NB4 (cell line): ENCODE measurements at regions not wholly inside any gene's neighbourhood (a gene's known extent, or its start where the extent isn't known, plus 50 kb on each side); places are given as distances from the start of the nearest gene placed in this dataset.
"Not testable (repeated sequence)": the region's sequence is repeated elsewhere in the genome, so short reads cannot be mapped to it uniquely, and the experiment has no call there.

Experiments
- DNase-seq: peaks from one replicate; pipeline ENCODE4 v3.0.0; 2010; ENCODE audit warnings: low read depth
- H3K4me3 ChIP-seq: one replicate; pipeline ENCODE4 v1.5.1; 2011; ENCODE audit warnings: mild to moderate bottlenecking, low read depth, low read length, moderate library complexity
- MYC ChIP-seq: IDR thresholded peaks from 2 replicates; pipeline ENCODE4 v1.6.1; 2011; ENCODE audit warnings: low read depth, low read length
- POLR2A ChIP-seq: IDR thresholded peaks from 2 replicates; pipeline ENCODE4 v1.6.1; 2011; ENCODE audit warnings: mild to moderate bottlenecking; ENCODE audit not compliant: insufficient read length; ENCODE audit errors: extremely low read depth
- TF ChIP-seq, protein P1 (sequence below): IDR thresholded peaks from 2 replicates; pipeline ENCODE4 v1.6.1; 2011; ENCODE audit warnings: low read depth, low read length
- TF ChIP-seq, protein P2 (sequence below): IDR thresholded peaks from one replicate; pipeline ENCODE4 v1.5.1; 2012; ENCODE audit warnings: low read depth, low read length

DNA sequence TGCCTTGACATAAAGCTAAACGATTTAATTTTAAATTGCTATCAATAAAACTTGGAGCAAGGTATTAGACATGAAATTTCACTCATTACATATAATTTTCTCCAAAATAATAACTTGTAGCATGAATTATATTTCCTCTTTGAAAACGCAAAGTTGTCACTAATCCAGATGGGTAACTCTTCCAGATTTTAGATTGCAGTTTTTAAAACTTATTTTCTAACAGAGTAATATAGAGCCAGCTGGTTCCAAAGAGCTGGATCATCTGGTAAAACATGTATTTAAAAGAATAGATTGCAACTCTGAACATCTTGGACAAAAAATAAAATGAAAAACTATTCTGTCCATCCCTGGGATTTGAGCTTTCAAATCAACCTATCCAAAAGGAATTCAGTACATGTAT is 238.2 kb upstream of the INTU start:
- H3K4me3 ChIP-seq, result no peak overlapping the region
- no peak for DNase-seq
- TF ChIP-seq, protein P1, sequence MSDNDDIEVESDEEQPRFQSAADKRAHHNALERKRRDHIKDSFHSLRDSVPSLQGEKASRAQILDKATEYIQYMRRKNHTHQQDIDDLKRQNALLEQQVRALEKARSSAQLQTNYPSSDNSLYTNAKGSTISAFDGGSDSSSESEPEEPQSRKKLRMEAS, result no peak
- TF ChIP-seq MYC (no peak), POLR2A (no peak)
- TF ChIP-seq, protein P2, sequence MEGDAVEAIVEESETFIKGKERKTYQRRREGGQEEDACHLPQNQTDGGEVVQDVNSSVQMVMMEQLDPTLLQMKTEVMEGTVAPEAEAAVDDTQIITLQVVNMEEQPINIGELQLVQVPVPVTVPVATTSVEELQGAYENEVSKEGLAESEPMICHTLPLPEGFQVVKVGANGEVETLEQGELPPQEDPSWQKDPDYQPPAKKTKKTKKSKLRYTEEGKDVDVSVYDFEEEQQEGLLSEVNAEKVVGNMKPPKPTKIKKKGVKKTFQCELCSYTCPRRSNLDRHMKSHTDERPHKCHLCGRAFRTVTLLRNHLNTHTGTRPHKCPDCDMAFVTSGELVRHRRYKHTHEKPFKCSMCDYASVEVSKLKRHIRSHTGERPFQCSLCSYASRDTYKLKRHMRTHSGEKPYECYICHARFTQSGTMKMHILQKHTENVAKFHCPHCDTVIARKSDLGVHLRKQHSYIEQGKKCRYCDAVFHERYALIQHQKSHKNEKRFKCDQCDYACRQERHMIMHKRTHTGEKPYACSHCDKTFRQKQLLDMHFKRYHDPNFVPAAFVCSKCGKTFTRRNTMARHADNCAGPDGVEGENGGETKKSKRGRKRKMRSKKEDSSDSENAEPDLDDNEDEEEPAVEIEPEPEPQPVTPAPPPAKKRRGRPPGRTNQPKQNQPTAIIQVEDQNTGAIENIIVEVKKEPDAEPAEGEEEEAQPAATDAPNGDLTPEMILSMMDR, result no peak

DNA sequence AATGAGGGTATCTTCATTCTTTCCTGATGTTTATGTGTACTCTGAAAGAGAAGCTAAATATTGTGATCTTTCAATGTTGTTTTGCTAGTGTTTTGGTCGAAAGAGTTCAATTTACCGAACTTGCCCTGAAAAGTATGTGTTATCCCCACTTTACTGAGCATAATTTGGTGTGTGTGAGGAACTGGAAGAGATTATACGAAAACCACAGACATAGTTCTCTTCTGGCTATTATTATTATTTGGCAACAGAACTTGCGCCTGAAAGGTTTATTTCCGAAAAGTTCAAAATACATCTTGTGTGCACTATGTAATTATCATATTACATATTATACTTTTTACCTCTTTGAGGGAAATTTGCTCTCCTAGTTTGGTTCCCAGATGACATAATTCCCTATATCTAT is 232.5 kb upstream of the INTU start:
- DNase-seq, result no peak
- H3K4me3 ChIP-seq, result no peak overlapping the region
- TF ChIP-seq, protein P2, result no peak
- TF ChIP-seq, protein P1, result no peak
- no peak for TF ChIP-seq POLR2A
- TF ChIP-seq MYC, result no peak

DNA sequence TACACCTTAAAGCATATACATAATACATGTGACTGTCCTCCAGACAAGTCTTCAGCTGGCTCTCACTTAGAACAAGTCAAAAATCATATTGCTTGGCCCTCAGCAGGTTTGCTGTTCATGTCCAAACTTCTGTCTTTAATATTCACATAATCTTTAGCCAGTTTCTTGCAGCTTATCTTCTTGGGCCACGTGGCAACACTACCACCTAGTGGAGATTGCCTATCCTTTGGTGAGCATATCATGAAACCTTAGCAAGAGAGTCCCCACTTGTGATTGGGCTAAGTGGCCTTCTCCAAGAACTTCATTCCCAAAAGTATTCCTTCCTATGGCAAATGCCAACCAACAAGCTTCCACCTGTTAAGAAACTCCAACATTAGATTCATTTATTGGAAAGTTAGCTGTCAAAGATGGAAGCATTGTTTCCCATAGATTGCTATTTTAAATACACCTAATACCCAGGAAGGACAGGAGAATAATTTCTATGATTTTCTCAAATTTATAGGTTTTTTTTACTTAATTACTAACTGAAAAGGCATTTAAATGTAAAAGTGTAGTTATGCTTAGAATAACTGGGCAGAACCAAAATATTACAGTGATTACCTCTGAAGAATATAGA is 231.9 kb upstream of the INTU start:
- H3K4me3 ChIP-seq, result no peak overlapping the region
- peak; percentile 71 for DNase-seq
- no peak for TF ChIP-seq POLR2A
- TF ChIP-seq, protein P2, result peak; percentile 80
- TF ChIP-seq, protein P1, result peak; percentile 92
- TF ChIP-seq MYC, result 0 out of 2 replicates have a peak, but pooled peaks have one; percentile 21

DNA sequence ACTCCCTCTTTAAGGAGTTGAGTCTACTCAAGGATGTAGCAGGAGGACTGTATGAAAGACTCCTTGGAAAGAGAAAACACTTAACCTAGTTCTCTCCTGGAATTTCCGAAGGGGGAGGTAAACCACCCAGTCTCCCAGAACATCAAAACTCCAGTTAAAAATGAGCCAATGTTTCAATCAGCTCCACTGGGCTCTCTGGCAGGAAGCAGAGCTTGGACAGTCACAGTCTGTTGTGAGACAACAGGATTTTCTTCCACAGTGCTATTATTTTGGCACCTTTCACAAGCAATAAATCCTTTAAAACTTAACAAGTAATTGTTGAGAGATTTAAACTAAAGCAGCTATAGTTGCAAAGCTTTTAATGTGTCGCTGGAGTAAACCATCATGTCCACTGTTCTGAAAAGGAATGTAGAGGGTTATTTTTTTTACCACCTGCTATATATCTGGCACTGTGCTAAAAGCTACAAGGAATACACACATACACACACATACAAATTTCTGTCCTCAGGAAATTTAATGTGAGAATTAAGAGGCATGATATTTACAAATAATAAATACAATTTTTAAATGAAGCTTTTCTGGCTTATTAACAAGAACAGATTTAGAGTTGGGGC is 229.2 kb upstream of the INTU start:
- TF ChIP-seq, protein P1, result no peak
- TF ChIP-seq, protein P2, result no peak
- TF ChIP-seq POLR2A, result no peak
- no peak for TF ChIP-seq MYC
- H3K4me3 ChIP-seq, result no peak overlapping the region
- DNase-seq, result no peak

DNA sequence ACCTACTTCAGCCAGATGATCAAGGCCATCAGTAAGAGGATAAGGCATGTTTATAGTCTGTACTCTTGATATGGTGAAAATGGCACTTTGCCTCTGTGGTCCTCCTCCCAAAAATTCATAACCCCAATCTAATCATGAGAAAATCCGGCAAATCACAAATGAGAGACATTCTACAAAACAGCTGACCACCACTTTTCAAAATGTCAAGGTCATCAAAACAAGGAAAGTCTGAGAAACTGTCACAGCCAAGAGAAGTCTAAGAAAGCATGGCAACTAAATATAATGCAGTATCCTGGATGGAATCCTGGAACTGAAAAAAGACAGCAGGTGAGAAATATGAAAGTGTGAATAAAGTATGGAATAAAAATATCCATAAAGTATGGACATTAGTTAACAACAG is 226.6 kb upstream of the INTU start:
- DNase-seq, result no peak
- TF ChIP-seq POLR2A (no peak), MYC (no peak)
- TF ChIP-seq, protein P1, result no peak
- TF ChIP-seq, protein P2, result no peak

DNA sequence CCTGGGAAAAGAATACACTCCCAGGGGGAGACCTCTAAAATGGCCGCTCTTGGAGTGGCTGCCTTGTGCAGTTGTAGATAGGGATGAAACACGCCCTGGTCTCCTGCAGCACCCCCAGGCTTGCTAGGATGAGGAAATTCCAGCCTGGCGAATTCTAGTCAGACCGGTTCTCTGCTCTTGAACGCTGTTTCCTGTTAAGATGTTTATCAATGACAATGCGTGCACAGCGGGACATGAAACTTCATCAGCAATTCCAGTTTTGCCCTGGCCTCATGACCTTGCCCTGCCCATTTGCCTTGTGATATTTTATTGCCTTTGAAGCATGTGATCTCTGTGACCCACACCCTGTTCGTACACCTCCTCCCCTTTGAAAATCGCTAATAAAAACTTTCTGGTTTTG is 225.2 kb upstream of the INTU start:
- not testable (repeated sequence) for H3K4me3 ChIP-seq, DNase-seq

More for the DNA sequence above, 226.6 kb upstream of the INTU start:
- H3K4me3 ChIP-seq, result no peak overlapping the region
